Trophoblast cell (in vitro differentiated cells and primary cell): ENCODE measurements at regions not wholly inside any gene's neighbourhood (a gene's known extent, or its start where the extent isn't known, plus 50 kb on each side); places are given as distances from the start of the nearest gene placed in this dataset.

ENCODE experiments used
- DNase-seq, 2 donors: peaks; one replicate each; pipeline ENCODE4 v3.0.0-alpha.2; 2016
- H2AFZ ChIP-seq: 2 replicates; pipeline ENCODE4 v1.6.1; 2013; ENCODE audit warnings: low read length, moderate library complexity, mild to moderate bottlenecking; ENCODE audit not compliant: insufficient read depth, poor library complexity
- H2AK5ac ChIP-seq: 2 replicates; pipeline ENCODE4 v1.6.1; 2013; ENCODE audit warnings: mild to moderate bottlenecking, low read length
- H2BK120ac ChIP-seq: 2 replicates; pipeline ENCODE4 v1.6.1; 2013; ENCODE audit warnings: low read length, mild to moderate bottlenecking, moderate library complexity; ENCODE audit not compliant: insufficient read depth, poor library complexity
- H2BK12ac ChIP-seq: 2 replicates; pipeline ENCODE4 v1.6.1; 2013; ENCODE audit warnings: mild to moderate bottlenecking, low read length, moderate library complexity
- H2BK5ac ChIP-seq: 2 replicates; pipeline ENCODE4 v1.6.1; 2013; ENCODE audit warnings: low read length, low read depth, moderate library complexity, mild to moderate bottlenecking; ENCODE audit not compliant: poor library complexity
- H3K14ac ChIP-seq: 2 replicates; pipeline ENCODE4 v1.6.1; 2013; ENCODE audit warnings: mild to moderate bottlenecking, low read length
- H3K18ac ChIP-seq: 2 replicates; pipeline ENCODE4 v1.6.1; 2013; ENCODE audit warnings: mild to moderate bottlenecking, low read length
- H3K23ac ChIP-seq: 2 replicates; pipeline ENCODE4 v1.6.1; 2013; ENCODE audit warnings: low read length
- H3K27ac ChIP-seq: 2 replicates; pipeline ENCODE4 v1.5.1; 2013; ENCODE audit warnings: low read depth, mild to moderate bottlenecking, inconsistent platforms, low read length, moderate library complexity
- H3K27me3 ChIP-seq: 2 replicates; pipeline ENCODE4 v1.6.1; 2013; ENCODE audit warnings: inconsistent platforms, mild to moderate bottlenecking, low read length, moderate library complexity; ENCODE audit not compliant: insufficient read depth
- H3K36me3 ChIP-seq, 2 experiments: 1 replicate in 1 of 2; 2 replicates in 1 of 2; pipeline ENCODE4 v1.6.1; 2013; ENCODE audit warnings: low read length in 2 of 2, mild to moderate bottlenecking in 2 of 2, moderate library complexity in 1 of 2; ENCODE audit not compliant: insufficient read depth in 2 of 2, control insufficient read depth in 1 of 2
- H3K4ac ChIP-seq: 2 replicates; pipeline ENCODE4 v1.6.1; 2013; ENCODE audit warnings: low read depth, mild to moderate bottlenecking, low read length, moderate library complexity
- H3K4me1 ChIP-seq, 2 experiments: 1 replicate in 1 of 2; 2 replicates in 1 of 2; pipeline ENCODE4 v1.6.1; 2013; ENCODE audit warnings: low read length in 2 of 2, mild to moderate bottlenecking in 2 of 2, moderate library complexity in 1 of 2; ENCODE audit not compliant: insufficient read depth in 2 of 2, control insufficient read depth in 1 of 2
- H3K4me2 ChIP-seq: 2 replicates; pipeline ENCODE4 v1.6.1; 2013; ENCODE audit warnings: inconsistent platforms, mild to moderate bottlenecking, low read length, moderate library complexity
- H3K4me3 ChIP-seq: 2 replicates; pipeline ENCODE4 v1.5.1; 2013; ENCODE audit warnings: mild to moderate bottlenecking, low read depth, low read length, inconsistent platforms
- H3K79me1 ChIP-seq: one replicate; pipeline ENCODE4 v1.6.1; 2013; ENCODE audit warnings: low read length
- H3K79me2 ChIP-seq: 2 replicates; pipeline ENCODE4 v1.6.1; 2013; ENCODE audit warnings: low read length, mild to moderate bottlenecking; ENCODE audit not compliant: control insufficient read depth, insufficient read depth, poor library complexity
- H3K9ac ChIP-seq: 2 replicates; pipeline ENCODE4 v1.6.1; 2013; ENCODE audit warnings: mild to moderate bottlenecking, low read length
- H3K9me3 ChIP-seq: 2 replicates; pipeline ENCODE4 v1.6.1; 2013; ENCODE audit warnings: low read depth, mild to moderate bottlenecking, control low read depth, inconsistent platforms, low read length; ENCODE audit not compliant: insufficient read depth
- H4K12ac ChIP-seq: 2 replicates; pipeline ENCODE4 v1.6.1; 2013; ENCODE audit warnings: low read depth, mild to moderate bottlenecking, low read length, moderate library complexity
- H4K8ac ChIP-seq: 2 replicates; pipeline ENCODE4 v1.6.1; 2013; ENCODE audit warnings: low read depth, mild to moderate bottlenecking, low read length, moderate library complexity
- H4K91ac ChIP-seq: one replicate; pipeline ENCODE4 v1.6.1; 2013; ENCODE audit warnings: low read depth, mild to moderate bottlenecking, low read length, moderate library complexity
- WGBS: extraction: QIAGEN DNeasy Blood & Tissue Kit; methylation state at CpG from one replicate; pipeline ENCODE4 v1.1.7; 2013; ENCODE audit warnings: missing lambda C conversion rate; ENCODE audit not compliant: insufficient read length, insufficient coverage; ENCODE audit errors: extremely low coverage; 5-methylcytosine and 5-hydroxymethylcytosine counted together

DNA sequence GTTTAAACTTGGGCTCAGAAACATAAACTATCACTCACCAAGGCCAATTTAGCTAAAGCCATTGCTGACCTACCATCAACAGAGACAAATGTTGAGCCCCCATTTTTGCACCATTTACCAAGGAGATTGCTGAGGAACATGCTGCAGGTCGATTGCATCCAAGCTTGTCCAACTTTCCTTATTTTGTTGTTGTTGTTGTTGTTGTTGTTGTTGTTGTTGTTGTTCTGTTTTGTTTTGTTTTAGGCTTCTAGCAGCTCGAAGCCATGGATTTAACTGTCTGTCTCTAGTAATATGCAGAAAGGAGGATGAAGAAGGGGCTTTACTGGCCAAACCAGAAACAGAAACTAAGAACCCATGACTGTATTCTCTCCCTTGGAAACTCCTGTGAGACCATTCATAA lies 571.5 kb downstream of the IRS1 start:
- Histone ChIP-seq H4K8ac (no peak overlapping the region), H3K14ac (no peak overlapping the region), H2BK120ac (no peak overlapping the region), H4K12ac (no peak overlapping the region), H3K23ac (no peak overlapping the region), H2BK5ac (no peak overlapping the region), H3K4me1 (no peaks in the 10 kb centered on the region), H3K18ac (no peak overlapping the region), H3K9ac (no peak overlapping the region), H3K9me3 (no peaks in the 10 kb centered on the region), H3K27ac (no peak overlapping the region), H2BK12ac (no peak overlapping the region), H3K4me3 (no peak overlapping the region), H3K27me3 (no peaks in the 10 kb centered on the region), H2AFZ (no peak overlapping the region), H3K79me1 (no peaks in the 10 kb centered on the region), H2AK5ac (no peak overlapping the region), H3K79me2 (no peaks in the 10 kb centered on the region), H3K4me2 (no peak overlapping the region), H3K4ac (no peak overlapping the region), H4K91ac (no peak overlapping the region), H3K36me3 (no peaks in the 10 kb centered on the region)
- DNase-seq = no peak
- WGBS = no CpG with 5 or more reads among the region's 2 CpGs

DNA sequence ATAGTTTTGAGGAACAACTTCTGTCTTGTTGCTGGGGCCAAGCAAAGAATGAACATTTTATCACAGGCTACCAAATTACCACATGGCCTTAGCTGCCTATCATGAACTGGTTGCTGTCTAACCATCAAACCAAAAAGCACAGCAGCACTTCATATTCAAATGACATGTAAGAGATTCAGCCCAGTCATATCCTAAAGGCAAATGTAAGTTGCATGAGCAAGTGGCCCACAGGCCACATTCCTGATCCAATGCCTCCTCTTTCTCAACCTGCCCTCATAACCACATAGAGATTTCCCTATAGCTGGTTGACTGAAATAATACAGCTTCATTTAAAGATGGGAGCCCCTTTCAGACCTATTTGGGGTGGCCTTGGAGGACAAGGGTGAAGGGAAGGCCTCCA lies 572.3 kb downstream of the IRS1 start:
- no peak overlapping the region for H3K9ac ChIP-seq
- no peaks in the 10 kb centered on the region for H3K4me1 ChIP-seq
- H3K79me2 ChIP-seq = no peaks in the 10 kb centered on the region
- H4K91ac ChIP-seq = no peak overlapping the region
- H3K9me3 ChIP-seq = no peaks in the 10 kb centered on the region
- no peaks in the 10 kb centered on the region for H3K36me3 ChIP-seq
- no peak overlapping the region for H4K12ac ChIP-seq
- no peak overlapping the region for H2BK5ac ChIP-seq
- DNase-seq = peak; percentile 66 to 71
- H4K8ac ChIP-seq = no peak overlapping the region
- H3K14ac ChIP-seq = no peak overlapping the region
- H2BK12ac ChIP-seq = no peak overlapping the region
- no peak overlapping the region for H3K4ac ChIP-seq
- no peak overlapping the region for H3K27ac ChIP-seq
- H3K18ac ChIP-seq = no peak overlapping the region
- H3K4me3 ChIP-seq = no peak overlapping the region
- H2AK5ac ChIP-seq = no peak overlapping the region
- H3K23ac ChIP-seq = no peak overlapping the region
- H3K27me3 ChIP-seq = no peaks in the 10 kb centered on the region
- no peak overlapping the region for H2BK120ac ChIP-seq
- H3K79me1 ChIP-seq = no peaks in the 10 kb centered on the region
- H3K4me2 ChIP-seq = no peak overlapping the region
- no peak overlapping the region for H2AFZ ChIP-seq

DNA sequence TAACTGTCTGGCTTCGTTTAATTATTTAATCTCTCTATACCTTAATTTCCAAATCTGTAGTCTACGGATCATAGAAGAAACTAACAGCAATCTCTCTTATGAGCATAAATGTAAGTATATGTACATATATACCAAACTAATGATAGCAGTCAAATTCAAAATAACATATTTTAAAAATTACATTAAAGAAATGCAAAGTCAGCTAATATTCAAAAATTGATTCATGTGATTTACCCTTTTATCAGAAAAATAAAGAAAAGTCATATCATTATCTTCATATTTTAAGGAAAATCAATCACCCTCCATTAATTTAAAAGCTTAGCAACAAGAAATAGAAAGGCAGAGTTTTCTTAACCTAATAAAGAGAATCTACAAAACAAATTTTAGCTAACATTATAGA lies 575.9 kb downstream of the IRS1 start:
- no CpG with 5 or more reads among the region's 2 CpGs for WGBS
- DNase-seq = no peak
- no peaks in the 10 kb centered on the region for H3K4me1 ChIP-seq

DNA sequence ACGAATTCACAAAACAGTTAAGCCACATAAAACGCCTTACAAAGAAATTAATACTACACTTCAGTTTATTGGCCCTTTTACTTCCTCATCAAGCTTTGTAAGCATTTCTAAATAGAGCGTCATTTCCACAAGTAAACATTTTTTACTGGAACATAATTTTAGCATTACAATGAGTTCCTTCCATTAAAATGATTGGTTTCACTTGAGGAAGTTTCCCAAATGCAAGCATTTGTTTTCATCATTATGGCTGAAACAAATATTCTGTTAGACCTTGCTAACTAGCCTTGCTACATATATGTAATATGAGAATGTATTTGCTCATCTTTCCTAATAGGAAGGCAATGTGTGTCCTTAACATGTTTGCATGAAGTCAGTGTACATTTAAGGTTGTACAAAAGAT lies 579.1 kb downstream of the IRS1 start:
- no peak overlapping the region for H3K9ac ChIP-seq
- no peak overlapping the region for H3K4me2 ChIP-seq

More for the DNA sequence above, 575.9 kb downstream of the IRS1 start:
- Histone ChIP-seq H2AK5ac (no peak overlapping the region), H3K4me3 (no peak overlapping the region), H3K27me3 (no peaks in the 10 kb centered on the region), H2BK12ac (no peak overlapping the region), H2BK5ac (no peak overlapping the region), H2AFZ (no peak overlapping the region), H3K9ac (no peak overlapping the region), H3K27ac (no peak overlapping the region), H3K4me2 (no peak overlapping the region), H4K12ac (no peak overlapping the region), H2BK120ac (no peak overlapping the region), H3K23ac (no peak overlapping the region), H3K18ac (no peak overlapping the region), H3K36me3 (no peaks in the 10 kb centered on the region), H3K14ac (no peak overlapping the region), H3K79me2 (no peaks in the 10 kb centered on the region), H3K79me1 (no peaks in the 10 kb centered on the region), H4K8ac (no peak overlapping the region), H4K91ac (no peak overlapping the region), H3K9me3 (no peaks in the 10 kb centered on the region), H3K4ac (no peak overlapping the region)

More for the DNA sequence above, 579.1 kb downstream of the IRS1 start:
- no peak for DNase-seq
- H2BK12ac ChIP-seq = no peak overlapping the region
- H3K4ac ChIP-seq = no peak overlapping the region
- WGBS = no CpG with 5 or more reads among the region's 3 CpGs
- H3K23ac ChIP-seq = no peak overlapping the region
- H4K91ac ChIP-seq = no peak overlapping the region
- H2AFZ ChIP-seq = no peak overlapping the region
- no peak overlapping the region for H2AK5ac ChIP-seq
- H3K4me1 ChIP-seq = no peaks in the 10 kb centered on the region
- H3K79me1 ChIP-seq = no peaks in the 10 kb centered on the region
- no peaks in the 10 kb centered on the region for H3K9me3 ChIP-seq
- no peak overlapping the region for H3K18ac ChIP-seq
- no peaks in the 10 kb centered on the region for H3K27me3 ChIP-seq
- no peak overlapping the region for H2BK120ac ChIP-seq
- H3K4me3 ChIP-seq = no peak overlapping the region
- H4K8ac ChIP-seq = no peak overlapping the region
- no peak overlapping the region for H2BK5ac ChIP-seq
- no peaks in the 10 kb centered on the region for H3K36me3 ChIP-seq
- H4K12ac ChIP-seq = no peak overlapping the region
- no peak overlapping the region for H3K14ac ChIP-seq
- H3K79me2 ChIP-seq = no peaks in the 10 kb centered on the region
- H3K27ac ChIP-seq = no peak overlapping the region
